ENCODE measurements at regions not wholly inside any gene's neighbourhood (a gene's known extent, or its start where the extent isn't known, plus 50 kb on each side); places are given as distances from the start of the nearest gene placed in this dataset.

DNA sequence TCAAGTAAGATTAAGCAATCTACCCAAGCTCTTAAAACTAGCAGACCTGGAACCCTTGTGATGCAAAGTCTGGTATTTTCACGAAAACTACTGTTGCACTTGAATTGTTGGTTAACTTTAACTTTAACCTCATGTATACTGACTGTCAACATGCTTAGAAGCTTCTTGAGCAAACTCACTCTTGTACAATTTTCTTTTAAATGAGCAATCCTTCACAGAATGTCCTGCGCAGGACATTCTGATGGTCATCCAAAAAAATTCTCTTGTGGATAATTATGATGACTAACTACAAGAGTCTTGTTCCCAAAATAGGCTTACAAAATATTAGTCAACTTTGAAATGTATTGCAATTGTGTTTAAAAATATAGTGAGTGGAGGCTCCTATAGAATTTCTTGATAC, 54.0 kb upstream of the PDE3A start:
- TF ChIP-seq, protein P1, sequence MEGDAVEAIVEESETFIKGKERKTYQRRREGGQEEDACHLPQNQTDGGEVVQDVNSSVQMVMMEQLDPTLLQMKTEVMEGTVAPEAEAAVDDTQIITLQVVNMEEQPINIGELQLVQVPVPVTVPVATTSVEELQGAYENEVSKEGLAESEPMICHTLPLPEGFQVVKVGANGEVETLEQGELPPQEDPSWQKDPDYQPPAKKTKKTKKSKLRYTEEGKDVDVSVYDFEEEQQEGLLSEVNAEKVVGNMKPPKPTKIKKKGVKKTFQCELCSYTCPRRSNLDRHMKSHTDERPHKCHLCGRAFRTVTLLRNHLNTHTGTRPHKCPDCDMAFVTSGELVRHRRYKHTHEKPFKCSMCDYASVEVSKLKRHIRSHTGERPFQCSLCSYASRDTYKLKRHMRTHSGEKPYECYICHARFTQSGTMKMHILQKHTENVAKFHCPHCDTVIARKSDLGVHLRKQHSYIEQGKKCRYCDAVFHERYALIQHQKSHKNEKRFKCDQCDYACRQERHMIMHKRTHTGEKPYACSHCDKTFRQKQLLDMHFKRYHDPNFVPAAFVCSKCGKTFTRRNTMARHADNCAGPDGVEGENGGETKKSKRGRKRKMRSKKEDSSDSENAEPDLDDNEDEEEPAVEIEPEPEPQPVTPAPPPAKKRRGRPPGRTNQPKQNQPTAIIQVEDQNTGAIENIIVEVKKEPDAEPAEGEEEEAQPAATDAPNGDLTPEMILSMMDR (conservative IDR thresholded peaks at IDR 0.05 in 1 of 2, IDR thresholded peaks at IDR 0.05 in 1 of 2; ENCODE audit: extremely low read depth in 1 of 2, insufficient read depth in 1 of 2, low read depth in 1 of 2, low read length in 2 of 2), result no peak
- no peak for TF ChIP-seq EZH2 (IDR thresholded peaks at IDR 0.05; ENCODE audit: borderline replicate concordance, low read length)

All from mammary epithelial cell (primary cell).